GM21515 (cell line): ENCODE measurements at regions not wholly inside any gene's neighbourhood (a gene's known extent, or its start where the extent isn't known, plus 50 kb on each side); places are given as distances from the start of the nearest gene placed in this dataset.
A peak's percentile ranks its signal among the peaks of the same experiment; 100 is the strongest.
"Not testable (repeated sequence)": the region's sequence is repeated elsewhere in the genome, so short reads cannot be mapped to it uniquely, and the experiment has no call there.

ENCODE experiments used
- ATAC-seq: cut with Tn5 transposase; IDR thresholded peaks from one replicate; pipeline ENCODE4 v1.9.1; 2021; ENCODE audit not compliant: unreplicated experiment

GRCh38 chr12:4193821-4194220 is 79.7 kb upstream of the CCND2 start:
- no peak for ATAC-seq

- no peak for ATAC-seq
Measured at GRCh38 chr12:4191642-4192041, 81.9 kb upstream of the CCND2 start.

GRCh38 chr12:4191149-4191548 is 82.4 kb upstream of the CCND2 start:
- no peak for ATAC-seq

GRCh38 chr12:4190366-4191063 is 83.0 kb upstream of the CCND2 start:
- no peak for ATAC-seq

- no peak for ATAC-seq
Measured at GRCh38 chr12:4189721-4190120, 83.8 kb upstream of the CCND2 start.

- ATAC-seq, result no peak
Measured at GRCh38 chr12:4187916-4188315, 85.6 kb upstream of the CCND2 start.

- not testable (repeated sequence) for ATAC-seq
Measured at GRCh38 chr12:4187315-4187714, 86.2 kb upstream of the CCND2 start.

- no peak for ATAC-seq
Measured at GRCh38 chr12:4178424-4179170, 95.0 kb upstream of the CCND2 start.

- ATAC-seq, result no peak
Measured at GRCh38 chr12:4177262-4177661, 96.3 kb upstream of the CCND2 start.

- ATAC-seq, result no peak
Measured at GRCh38 chr12:4176168-4176567, 97.4 kb upstream of the CCND2 start.

- ATAC-seq, result no peak
Measured at GRCh38 chr12:4174417-4174816, 99.1 kb upstream of the CCND2 start.

GRCh38 chr12:4172999-4173398 is 100.6 kb upstream of the CCND2 start:
- ATAC-seq, result no peak

GRCh38 chr12:4171742-4172141 is 101.8 kb upstream of the CCND2 start:
- no peak for ATAC-seq

- ATAC-seq, result no peak
Measured at GRCh38 chr12:4169959-4170358, 103.6 kb upstream of the CCND2 start.

GRCh38 chr12:4169531-4169930 is 104.0 kb upstream of the CCND2 start:
- no peak for ATAC-seq

- no peak for ATAC-seq
Measured at GRCh38 chr12:4168036-4168435, 105.5 kb upstream of the CCND2 start.

- peak; percentile 62 for ATAC-seq
Measured at GRCh38 chr12:4164559-4165558, 108.7 kb upstream of the CCND2 start.

GRCh38 chr12:4164188-4164558 is 109.4 kb upstream of the CCND2 start:
- ATAC-seq, result no peak

GRCh38 chr12:4161718-4162117 is 111.8 kb upstream of the CCND2 start:
- ATAC-seq, result no peak

GRCh38 chr12:4160314-4161040 is 113.1 kb upstream of the CCND2 start:
- no peak for ATAC-seq

- no peak for ATAC-seq
Measured at GRCh38 chr12:4159851-4160250, 113.7 kb upstream of the CCND2 start.
